ENCODE measurements at regions not wholly inside any gene's neighbourhood (a gene's known extent, or its start where the extent isn't known, plus 50 kb on each side); places are given as distances from the start of the nearest gene placed in this dataset.

DNA sequence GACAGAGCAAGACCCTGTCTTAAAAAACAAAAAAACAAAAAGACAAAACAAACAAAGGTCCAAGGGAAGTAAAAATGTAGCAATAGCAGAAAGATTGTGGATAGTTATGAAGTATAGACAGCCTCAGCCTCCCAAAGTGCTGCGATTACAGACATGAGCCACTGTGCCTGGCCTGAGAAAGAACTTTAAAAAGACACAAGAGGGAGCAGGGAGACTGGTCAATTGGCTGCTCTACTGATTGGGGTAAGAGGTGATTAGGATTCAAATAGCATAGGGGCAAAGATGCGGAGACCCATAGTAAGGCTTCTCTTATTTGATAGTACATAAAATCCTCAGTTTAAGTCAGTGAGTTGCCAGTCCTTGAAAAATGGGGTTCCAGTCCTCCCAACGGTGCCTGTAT, 518.2 kb upstream of the GOT2 start:
- no peak for TF ChIP-seq EZH2phosphoT487 (IDR thresholded peaks at IDR 0.05; ENCODE audit: borderline replicate concordance, low read length)
- TF ChIP-seq, protein P1, sequence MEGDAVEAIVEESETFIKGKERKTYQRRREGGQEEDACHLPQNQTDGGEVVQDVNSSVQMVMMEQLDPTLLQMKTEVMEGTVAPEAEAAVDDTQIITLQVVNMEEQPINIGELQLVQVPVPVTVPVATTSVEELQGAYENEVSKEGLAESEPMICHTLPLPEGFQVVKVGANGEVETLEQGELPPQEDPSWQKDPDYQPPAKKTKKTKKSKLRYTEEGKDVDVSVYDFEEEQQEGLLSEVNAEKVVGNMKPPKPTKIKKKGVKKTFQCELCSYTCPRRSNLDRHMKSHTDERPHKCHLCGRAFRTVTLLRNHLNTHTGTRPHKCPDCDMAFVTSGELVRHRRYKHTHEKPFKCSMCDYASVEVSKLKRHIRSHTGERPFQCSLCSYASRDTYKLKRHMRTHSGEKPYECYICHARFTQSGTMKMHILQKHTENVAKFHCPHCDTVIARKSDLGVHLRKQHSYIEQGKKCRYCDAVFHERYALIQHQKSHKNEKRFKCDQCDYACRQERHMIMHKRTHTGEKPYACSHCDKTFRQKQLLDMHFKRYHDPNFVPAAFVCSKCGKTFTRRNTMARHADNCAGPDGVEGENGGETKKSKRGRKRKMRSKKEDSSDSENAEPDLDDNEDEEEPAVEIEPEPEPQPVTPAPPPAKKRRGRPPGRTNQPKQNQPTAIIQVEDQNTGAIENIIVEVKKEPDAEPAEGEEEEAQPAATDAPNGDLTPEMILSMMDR (conservative IDR thresholded peaks at IDR 0.05; ENCODE audit: low read depth, low read length), result no peak

Data from PC-3 (cell line).